Tibial artery (tissue), 4 donors: ENCODE measurements at regions not wholly inside any gene's neighbourhood (a gene's known extent, or its start where the extent isn't known, plus 50 kb on each side); places are given as distances from the start of the nearest gene placed in this dataset.

Source experiments
- DNase-seq, 2 donors: peaks; one replicate each; pipeline ENCODE4 v3.0.0-alpha.2; 2019
- H3K27ac ChIP-seq, 2 donors: fragments of 200-600 bp; sonication (generic) in 1 of 2; 1 replicate in 1 of 2; 2 replicates in 1 of 2; pipeline ENCODE4 v1.5.1; 2018 to 2019; ENCODE audit warnings: mild to moderate bottlenecking in 1 of 2
- H3K27me3 ChIP-seq, 2 donors: fragments of 200-600 bp; sonication (generic) in 1 of 2; one replicate each; pipeline versions ENCODE4 v1.5.1 to v1.6.0; 2016 to 2019
- H3K36me3 ChIP-seq, 3 donors: fragments of 200-600 bp; sonication (generic) in 2 of 3; one replicate each; pipeline ENCODE4 v1.5.1; 2016 to 2019; ENCODE audit warnings: mild to moderate bottlenecking in 2 of 3
- H3K4me1 ChIP-seq, 4 donors: fragments of 200-600 bp; sonication (generic) in 2 of 4; 1 replicate in 3 of 4; 2 replicates in 1 of 4; pipeline ENCODE4 v1.5.1; 2016 to 2019
- H3K4me3 ChIP-seq, 2 donors: fragments of 200-600 bp; sonication (generic) in 1 of 2; 1 replicate in 1 of 2; 2 replicates in 1 of 2; pipeline ENCODE4 v1.5.1; 2018 to 2019; ENCODE audit warnings: mild to moderate bottlenecking in 2 of 2
- H3K9me3 ChIP-seq, 3 donors: fragments of 200-600 bp; sonication (generic) in 1 of 3; one replicate each; pipeline ENCODE4 v1.5.1; 2016 to 2019
- CTCF ChIP-seq, 2 experiments: fragments of 200-600 bp in 1 of 2; fragments of 450-650 bp in 1 of 2; IDR thresholded peaks; one replicate each; pipeline ENCODE4 v1.5.1; 2017 to 2019; ENCODE audit warnings: antibody characterized with exemption in 2 of 2, mild to moderate bottlenecking in 1 of 2, moderate library complexity in 1 of 2
- intact Hi-C: fragments of 100-400 bp; cut with DNase I; formaldehyde crosslinking; loops from one replicate; pipeline ENCODE4 v1.15.0; 2023; ENCODE audit warnings: low total_unique reads

GRCh38 chr5:9956725-9957124, 293.0 kb downstream of the ATPSCKMT start:
- Histone ChIP-seq H3K27ac (no peak overlapping the region), H3K9me3 (no peaks in the 10 kb centered on the region), H3K27me3 (no peaks in the 10 kb centered on the region), H3K4me1 (no peaks in the 10 kb centered on the region), H3K4me3 (no peak overlapping the region), H3K36me3 (no peaks in the 10 kb centered on the region)
- DNase-seq, result no peak
- TF ChIP-seq CTCF (IDR thresholded peaks at IDR 0.05), result no peak
- intact Hi-C loops, result no loop called here

DNA sequence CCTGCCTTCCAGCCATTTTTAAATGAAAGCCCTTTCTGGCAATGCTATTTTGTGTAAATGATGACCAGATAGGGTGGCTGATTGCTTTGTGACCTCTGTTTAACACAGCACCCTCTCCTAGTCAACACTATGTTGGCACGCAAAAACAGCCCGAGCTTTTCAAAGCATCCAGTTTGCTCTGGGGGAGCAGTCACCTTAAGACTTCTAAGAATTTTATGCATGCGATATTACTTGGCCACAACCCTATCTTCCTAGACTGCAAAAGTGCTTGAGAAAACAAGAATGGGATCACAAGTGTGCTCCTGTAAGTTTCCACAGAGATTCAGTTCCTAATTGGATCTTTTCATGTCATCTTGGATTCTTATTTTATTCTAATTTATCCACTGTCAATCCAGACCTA, 294.1 kb downstream of the ATPSCKMT start:
- no peak for DNase-seq
- no peak for TF ChIP-seq CTCF (IDR thresholded peaks at IDR 0.05)
- Histone ChIP-seq H3K27me3 (no peaks in the 10 kb centered on the region), H3K9me3 (no peaks in the 10 kb centered on the region), H3K36me3 (no peaks in the 10 kb centered on the region), H3K27ac (no peak overlapping the region), H3K4me1 (no peaks in the 10 kb centered on the region), H3K4me3 (no peak overlapping the region)
- intact Hi-C loops, result no loop called here

- Histone ChIP-seq H3K9me3 (no peaks in the 10 kb centered on the region), H3K36me3 (no peaks in the 10 kb centered on the region), H3K4me3 (no peak overlapping the region), H3K4me1 (no peaks in the 10 kb centered on the region), H3K27me3 (no peaks in the 10 kb centered on the region), H3K27ac (no peak overlapping the region)
- no peak for TF ChIP-seq CTCF (IDR thresholded peaks at IDR 0.05)
- intact Hi-C loops, result no loop called here
- DNase-seq, result no peak
Observed at GRCh38 chr5:9954869-9955268, 294.8 kb downstream of the ATPSCKMT start.

DNA sequence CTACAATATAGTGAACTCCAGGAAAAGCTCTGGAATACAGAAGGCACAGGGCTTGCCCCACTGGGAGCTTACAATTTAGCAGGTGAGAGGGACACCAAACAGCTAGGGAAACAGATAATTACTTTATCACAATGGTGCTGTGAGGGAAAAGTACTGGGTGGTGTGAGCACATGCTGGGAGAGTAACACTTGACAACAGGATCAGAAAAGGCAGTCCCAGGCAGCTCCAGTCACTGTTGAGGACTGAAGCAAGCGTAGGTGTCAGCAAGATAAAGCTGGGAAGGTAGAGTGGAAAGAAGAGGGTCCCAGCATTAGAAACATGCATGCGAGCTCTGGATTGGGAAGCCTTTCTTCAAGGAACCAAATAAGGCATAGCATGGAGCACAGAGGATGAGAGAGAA, 296.0 kb downstream of the ATPSCKMT start:
- H3K27ac ChIP-seq, result no peak overlapping the region
- intact Hi-C loops, result no loop called here
- H3K4me1 ChIP-seq, result no peaks in the 10 kb centered on the region
- H3K27me3 ChIP-seq, result no peaks in the 10 kb centered on the region
- no peaks in the 10 kb centered on the region for H3K36me3 ChIP-seq
- H3K4me3 ChIP-seq, result no peak overlapping the region
- DNase-seq, result no peak
- no peak for TF ChIP-seq CTCF (IDR thresholded peaks at IDR 0.05)
- no peaks in the 10 kb centered on the region for H3K9me3 ChIP-seq

DNA sequence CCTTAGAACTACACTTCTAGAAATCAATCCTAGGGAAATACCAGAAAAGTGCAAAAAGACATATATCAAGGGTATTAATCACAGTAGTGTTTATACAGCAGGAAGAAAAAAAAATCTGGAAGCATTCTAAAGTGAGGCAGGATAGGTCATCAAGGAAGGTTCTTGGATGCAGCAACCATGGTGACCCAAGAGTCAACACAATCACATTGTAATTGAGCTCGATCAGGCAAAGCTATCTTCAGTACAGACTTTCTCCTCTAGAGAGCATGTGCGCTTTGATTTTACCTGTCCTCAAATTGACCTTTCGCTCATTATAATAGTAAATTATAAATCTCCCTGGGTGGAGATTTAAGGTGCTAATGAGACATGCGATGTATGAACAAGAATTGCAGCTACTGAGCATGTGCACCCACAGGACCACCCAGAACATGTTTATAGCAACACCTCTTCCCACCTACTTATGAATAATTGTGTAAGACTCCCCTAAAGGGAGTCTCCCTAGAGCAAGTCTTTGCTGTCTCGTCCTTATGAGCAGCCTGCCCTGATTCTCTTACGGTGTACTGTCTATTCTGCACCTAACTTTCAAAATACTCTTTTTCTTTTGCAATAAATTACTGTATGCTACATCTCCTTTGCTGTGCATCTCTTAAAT, 297.7 kb downstream of the ATPSCKMT start:
- Histone ChIP-seq H3K27ac (no peak overlapping the region), H3K36me3 (no peaks in the 10 kb centered on the region), H3K27me3 (no peaks in the 10 kb centered on the region), H3K4me3 (no peak overlapping the region), H3K9me3 (no peaks in the 10 kb centered on the region), H3K4me1 (peaks cover 0 to 4% (median 0%) of the 10 kb centered on the region in 4 donors)
- intact Hi-C loops, result no loop called here
- no peak for DNase-seq
- no peak for TF ChIP-seq CTCF (IDR thresholded peaks at IDR 0.05)

DNA sequence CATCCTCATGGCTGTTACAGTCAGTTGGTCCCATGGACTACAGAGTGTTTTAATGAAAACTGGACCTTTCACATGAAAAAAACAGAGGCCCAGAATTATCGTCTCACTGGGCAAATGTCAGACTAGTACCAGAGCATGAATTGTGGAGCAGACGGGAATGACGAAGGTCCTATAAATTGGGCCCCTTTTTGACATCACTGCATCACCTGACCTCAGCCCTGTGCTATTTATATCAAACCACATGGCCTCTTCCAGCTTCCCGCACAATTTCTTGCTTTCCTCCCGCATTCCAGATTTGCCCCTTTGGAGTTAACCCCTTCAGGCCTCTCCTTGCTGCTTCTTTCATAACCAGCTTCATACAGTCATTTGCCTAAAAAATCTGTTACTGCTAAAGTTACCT, 301.7 kb downstream of the ATPSCKMT start:
- intact Hi-C loops, result no loop called here
- peaks cover 0 to 4% (median 0%) of the 10 kb centered on the region in 4 donors for H3K4me1 ChIP-seq
- DNase-seq, result no peak
- no peak overlapping the region for H3K4me3 ChIP-seq
- no peaks in the 10 kb centered on the region for H3K36me3 ChIP-seq
- TF ChIP-seq CTCF (IDR thresholded peaks at IDR 0.05), result no peak
- H3K9me3 ChIP-seq, result no peaks in the 10 kb centered on the region
- H3K27me3 ChIP-seq, result no peaks in the 10 kb centered on the region
- H3K27ac ChIP-seq, result no peak overlapping the region
